KMS-11 (cell line): ENCODE measurements at regions not wholly inside any gene's neighbourhood (a gene's known extent, or its start where the extent isn't known, plus 50 kb on each side); places are given as distances from the start of the nearest gene placed in this dataset.

Experiments used
- H2AFZ ChIP-seq: fragments of 200-600 bp; sonication (generic); 2 replicates; pipeline ENCODE4 v1.6.1; 2016; ENCODE audit warnings: antibody characterized with exemption, mixed run types, low read depth
- H3K27ac ChIP-seq: fragments of 200-600 bp; sonication (generic); 2 replicates; pipeline ENCODE4 v1.6.1; 2016; ENCODE audit warnings: mild to moderate bottlenecking, mixed run types
- H3K27me3 ChIP-seq: fragments of 200-600 bp; sonication (generic); 2 replicates; pipeline ENCODE4 v1.6.1; 2017; ENCODE audit warnings: mild to moderate bottlenecking, low read depth, mixed run types, moderate library complexity; ENCODE audit not compliant: insufficient read depth
- H3K36me3 ChIP-seq: fragments of 200-600 bp; sonication (generic); 2 replicates; pipeline ENCODE4 v1.6.1; 2017; ENCODE audit warnings: mild to moderate bottlenecking, mixed run types; ENCODE audit not compliant: insufficient read depth
- H3K4me1 ChIP-seq: fragments of 200-600 bp; sonication (generic); 2 replicates; pipeline ENCODE4 v1.6.1; 2016; ENCODE audit warnings: mild to moderate bottlenecking, low read depth, mixed run types; ENCODE audit not compliant: poor library complexity, severe bottlenecking
- H3K4me2 ChIP-seq: fragments of 200-600 bp; sonication (generic); 2 replicates; pipeline ENCODE4 v1.7.0; 2016; ENCODE audit warnings: mild to moderate bottlenecking, mixed run types
- H3K4me3 ChIP-seq: fragments of 200-600 bp; sonication (generic); IDR thresholded peaks from 2 replicates; pipeline ENCODE4 v1.6.1; 2017; ENCODE audit warnings: low read depth, low read length, mixed read lengths; ENCODE audit not compliant: insufficient read depth
- H3K79me2 ChIP-seq: fragments of 200-600 bp; sonication (generic); 2 replicates; pipeline ENCODE4 v1.6.1; 2016; ENCODE audit warnings: low read depth, mixed run types; ENCODE audit not compliant: insufficient read depth
- H3K9ac ChIP-seq: fragments of 200-600 bp; sonication (generic); 2 replicates; pipeline ENCODE4 v1.6.1; 2016; ENCODE audit warnings: mild to moderate bottlenecking, mixed run types
- H4K20me1 ChIP-seq: fragments of 200-600 bp; sonication (generic); 2 replicates; pipeline ENCODE4 v1.6.1; 2016; ENCODE audit warnings: mild to moderate bottlenecking, mixed run types; ENCODE audit not compliant: insufficient read depth
- CTCF ChIP-seq: fragments of 200-600 bp; sonication (generic); conservative IDR thresholded peaks from 2 replicates; pipeline ENCODE4 v1.6.1; 2017; ENCODE audit warnings: low read depth, mild to moderate bottlenecking, antibody characterized with exemption, low read length, moderate library complexity, mixed read lengths

GRCh38 chr13:90135558-90135957, 1211.9 kb upstream of the MIR17HG start:
- no peak for TF ChIP-seq CTCF
- no peaks in the 10 kb centered on the region for H3K79me2 ChIP-seq
- no peak overlapping the region for H2AFZ ChIP-seq
- H3K27me3 ChIP-seq: no peaks in the 10 kb centered on the region
- H3K27ac ChIP-seq: no peak overlapping the region
- H4K20me1 ChIP-seq: no peaks in the 10 kb centered on the region
- H3K36me3 ChIP-seq: no peaks in the 10 kb centered on the region
- H3K4me3 ChIP-seq: no peak overlapping the region
- no peaks in the 10 kb centered on the region for H3K4me1 ChIP-seq
- H3K4me2 ChIP-seq: no peak overlapping the region
- no peak overlapping the region for H3K9ac ChIP-seq

GRCh38 chr13:90142251-90142650, 1205.2 kb upstream of the MIR17HG start:
- no peaks in the 10 kb centered on the region for H4K20me1 ChIP-seq
- no peaks in the 10 kb centered on the region for H3K27me3 ChIP-seq
- peaks cover 3% of the 10 kb centered on the region for H3K4me1 ChIP-seq
- no peak overlapping the region for H3K9ac ChIP-seq
- no peaks in the 10 kb centered on the region for H3K79me2 ChIP-seq
- no peak overlapping the region for H2AFZ ChIP-seq
- H3K36me3 ChIP-seq: no peaks in the 10 kb centered on the region
- no peak overlapping the region for H3K4me2 ChIP-seq
- no peak overlapping the region for H3K4me3 ChIP-seq
- no peak overlapping the region for H3K27ac ChIP-seq
- no peak for TF ChIP-seq CTCF

GRCh38 chr13:90154311-90154960, 1193.1 kb upstream of the MIR17HG start:
- Histone ChIP-seq H3K36me3 (no peaks in the 10 kb centered on the region), H3K9ac (no peak overlapping the region), H3K27ac (no peak overlapping the region), H4K20me1 (no peaks in the 10 kb centered on the region), H3K4me1 (no peaks in the 10 kb centered on the region), H2AFZ (no peak overlapping the region), H3K4me3 (no peak overlapping the region), H3K27me3 (no peaks in the 10 kb centered on the region), H3K79me2 (no peaks in the 10 kb centered on the region), H3K4me2 (no peak overlapping the region)
- TF ChIP-seq CTCF: no peak

GRCh38 chr13:90156390-90156789, 1191.1 kb upstream of the MIR17HG start:
- Histone ChIP-seq H3K4me3 (no peak overlapping the region), H3K4me1 (no peaks in the 10 kb centered on the region), H3K36me3 (no peaks in the 10 kb centered on the region), H4K20me1 (no peaks in the 10 kb centered on the region), H3K27me3 (no peaks in the 10 kb centered on the region), H3K9ac (no peak overlapping the region), H3K79me2 (no peaks in the 10 kb centered on the region), H3K4me2 (no peak overlapping the region), H3K27ac (no peak overlapping the region), H2AFZ (no peak overlapping the region)
- no peak for TF ChIP-seq CTCF
